HG03354 (cell line): ENCODE measurements at regions not wholly inside any gene's neighbourhood (a gene's known extent, or its start where the extent isn't known, plus 50 kb on each side); places are given as distances from the start of the nearest gene placed in this dataset.
"Not testable (repeated sequence)": the region's sequence is repeated elsewhere in the genome, so short reads cannot be mapped to it uniquely, and the experiment has no call there.

ENCODE experiments used
- ATAC-seq: cut with Tn5 transposase; IDR thresholded peaks from one replicate; pipeline ENCODE4 v1.9.1; 2021; ENCODE audit warnings: mild to moderate bottlenecking; ENCODE audit not compliant: unreplicated experiment, poor library complexity, severe bottlenecking

- no peak for ATAC-seq
These were observed 158.2 kb upstream of the RAP2B start for GRCh38 chr3:153003862-153004261.

- ATAC-seq: no peak
These were observed 153.8 kb upstream of the RAP2B start for GRCh38 chr3:153008226-153008625.

DNA sequence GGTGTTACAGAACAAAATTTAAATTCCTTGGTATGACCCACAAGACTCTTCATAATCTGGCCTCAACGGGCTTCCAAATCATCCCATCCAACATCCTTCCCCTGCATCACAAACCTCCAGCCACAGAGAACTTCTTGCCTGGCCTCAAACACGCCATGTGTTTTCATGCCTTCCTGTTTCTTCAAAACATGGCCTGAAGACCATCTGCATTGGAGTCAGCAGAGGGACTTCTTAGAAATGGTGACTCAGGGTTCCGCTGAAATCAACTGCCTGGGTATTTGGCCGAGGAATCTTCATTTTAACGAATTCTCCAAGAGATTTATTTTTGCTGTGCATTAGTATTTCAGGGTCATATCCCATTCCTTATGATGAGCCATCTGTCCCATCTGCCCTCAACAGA lies 138.1 kb upstream of the RAP2B start:
- ATAC-seq: no peak

DNA sequence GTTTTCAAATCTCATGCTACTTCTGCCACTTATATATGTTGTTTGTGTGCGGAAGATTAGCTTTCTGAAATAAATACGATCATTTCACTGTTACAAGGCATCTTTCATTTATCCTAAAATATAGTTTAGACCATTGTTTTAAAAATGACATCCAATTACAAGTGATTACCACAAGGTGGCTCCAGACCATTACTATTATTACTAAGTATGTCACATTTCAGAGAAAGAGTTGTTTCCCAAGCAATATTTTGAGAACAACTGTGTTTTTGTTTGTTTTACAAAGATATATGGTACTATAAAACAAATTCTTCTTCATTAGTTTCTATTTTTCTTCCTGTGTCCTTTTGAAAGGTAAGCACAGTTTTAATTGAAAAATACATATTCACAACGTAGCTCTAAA lies 136.0 kb upstream of the RAP2B start:
- no peak for ATAC-seq

- no peak for ATAC-seq
These were observed 133.6 kb upstream of the RAP2B start for GRCh38 chr3:153028381-153028780.

GRCh38 chr3:153029350-153029749 lies 132.7 kb upstream of the RAP2B start:
- no peak for ATAC-seq

- no peak for ATAC-seq
These were observed 129.1 kb upstream of the RAP2B start for GRCh38 chr3:153032891-153033290.

DNA sequence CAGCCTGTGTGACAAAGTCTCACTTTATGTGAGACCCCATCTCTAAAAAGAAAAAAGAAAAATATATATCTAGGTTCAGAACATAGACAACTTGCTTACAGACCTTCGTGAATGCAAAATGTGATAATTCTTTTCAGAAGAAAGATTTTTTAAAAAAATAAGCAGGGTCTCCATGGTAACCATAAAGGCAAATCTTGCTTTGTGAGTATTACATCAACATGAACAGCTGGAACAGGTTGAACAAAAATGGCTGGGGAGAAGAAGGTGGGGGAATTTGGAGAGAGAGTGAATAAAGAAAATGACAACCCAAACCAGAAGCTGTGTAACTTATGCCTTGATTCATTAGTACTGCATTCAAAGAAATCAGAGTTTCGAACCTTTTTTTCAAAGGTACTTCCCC lies 125.2 kb upstream of the RAP2B start:
- no peak for ATAC-seq

- ATAC-seq: no peak
These were observed 123.7 kb upstream of the RAP2B start for GRCh38 chr3:153038367-153038766.

GRCh38 chr3:153038779-153039178 lies 123.2 kb upstream of the RAP2B start:
- no peak for ATAC-seq

- ATAC-seq: no peak
These were observed 120.8 kb upstream of the RAP2B start for GRCh38 chr3:153041181-153041580.

GRCh38 chr3:153042088-153042487 lies 119.9 kb upstream of the RAP2B start:
- ATAC-seq: no peak

- no peak for ATAC-seq
These were observed 118.2 kb upstream of the RAP2B start for GRCh38 chr3:153043729-153044328.

- ATAC-seq: no peak
These were observed 116.9 kb upstream of the RAP2B start for GRCh38 chr3:153045150-153045549.

DNA sequence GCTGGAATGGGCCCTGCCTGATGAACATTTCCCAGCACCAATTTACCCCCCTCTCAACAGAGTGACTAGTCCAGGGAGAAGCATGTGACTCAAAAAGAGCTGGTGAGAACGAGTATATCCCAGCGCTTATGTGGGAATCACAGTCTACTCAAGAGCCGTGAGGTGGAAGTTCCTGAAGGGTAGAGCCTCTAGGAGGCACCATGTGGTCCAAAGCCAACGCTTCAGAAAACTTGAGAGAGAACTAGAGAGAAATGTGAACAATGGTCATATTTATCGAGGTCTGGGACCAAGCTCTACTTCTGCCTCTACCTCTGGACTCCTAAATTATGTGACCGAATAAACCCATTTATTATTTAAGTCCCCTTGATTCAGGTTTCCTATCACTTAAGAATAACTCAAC lies 111.0 kb upstream of the RAP2B start:
- no peak for ATAC-seq

- no peak for ATAC-seq
These were observed 110.5 kb upstream of the RAP2B start for GRCh38 chr3:153051427-153052095.

DNA sequence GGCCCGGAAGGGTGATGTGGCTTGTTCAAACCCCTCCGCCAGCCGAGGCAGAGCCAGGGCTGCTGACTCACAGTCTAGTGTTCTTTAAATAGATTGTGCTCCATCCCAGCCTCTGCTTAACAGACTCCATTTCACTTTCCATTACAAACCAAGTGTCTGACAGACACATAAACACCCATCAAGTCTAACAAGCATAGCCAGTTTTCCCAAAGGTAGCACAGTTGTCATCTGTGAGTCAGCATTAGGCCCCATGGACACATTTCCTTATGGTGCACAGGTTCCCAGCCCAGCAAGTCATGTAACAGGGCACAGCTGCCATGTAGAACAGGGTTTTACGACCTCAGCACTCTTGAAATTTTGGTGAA lies 109.9 kb upstream of the RAP2B start:
- no peak for ATAC-seq

DNA sequence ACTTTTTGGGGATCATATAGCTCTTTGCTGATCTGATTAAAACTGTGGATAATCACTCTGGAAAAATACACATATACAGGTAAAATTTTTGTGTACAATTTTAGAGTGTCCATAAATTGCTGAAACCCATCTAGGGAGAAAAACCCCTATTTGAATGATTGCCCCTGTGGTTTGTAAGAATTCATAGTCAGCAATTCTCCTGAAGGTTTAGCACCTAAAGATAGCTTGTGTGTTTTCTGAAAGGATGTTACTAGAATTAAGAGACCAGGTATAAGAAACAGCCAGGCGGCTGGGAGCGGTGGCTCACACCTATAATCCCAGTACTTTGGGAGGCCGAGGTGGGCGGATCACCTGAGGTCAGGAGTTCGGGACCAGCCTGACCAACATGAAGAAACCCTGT lies 106.8 kb upstream of the RAP2B start:
- ATAC-seq: no peak

- no peak for ATAC-seq
These were observed 106.2 kb upstream of the RAP2B start for GRCh38 chr3:153055779-153056178.

- ATAC-seq: not testable (repeated sequence)
These were observed 103.9 kb upstream of the RAP2B start for GRCh38 chr3:153058031-153058688.

DNA sequence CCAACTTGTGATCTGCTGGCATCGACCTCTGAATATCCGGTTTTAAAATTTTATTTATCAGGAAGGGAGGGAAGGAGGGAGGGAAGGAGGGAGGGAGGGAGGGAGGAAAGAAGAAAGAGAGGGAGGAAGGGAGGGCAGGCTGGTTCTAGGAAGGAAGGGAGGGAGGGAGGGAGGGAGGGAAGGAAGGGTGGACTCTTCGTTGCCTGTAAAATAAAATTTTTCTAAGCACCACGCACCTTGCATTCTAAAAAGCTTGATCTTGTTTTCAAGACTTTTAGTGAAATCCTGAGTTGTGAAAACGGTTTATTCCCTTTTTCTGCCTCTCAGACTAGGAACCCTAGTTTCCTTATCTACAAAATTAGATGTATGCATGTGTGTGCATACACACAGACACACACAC lies 101.7 kb upstream of the RAP2B start:
- no peak for ATAC-seq
